NCI-H146 treated with DMSO at 0.1 percent for 48 hours (cell line): ENCODE measurements at regions not wholly inside any gene's neighbourhood (a gene's known extent, or its start where the extent isn't known, plus 50 kb on each side); places are given as distances from the start of the nearest gene placed in this dataset.
"Not testable (repeated sequence)": the region's sequence is repeated elsewhere in the genome, so short reads cannot be mapped to it uniquely, and the experiment has no call there.

Experiments used
- DNase-seq: peaks from one replicate; lab custom pipeline; 2025; ENCODE audit not compliant: unreplicated experiment; lab: John Stamatoyannopoulos, UW

- DNase-seq: no peak
Observed at GRCh38 chr13:54390841-54391240, 1362.2 kb downstream of the OLFM4 start.

GRCh38 chr13:54394085-54394700, 1365.6 kb downstream of the OLFM4 start:
- DNase-seq: no peak

- DNase-seq: no peak
Observed at GRCh38 chr13:54394908-54395307, 1366.3 kb downstream of the OLFM4 start.

- no peak for DNase-seq
Observed at GRCh38 chr13:54402495-54402894, 1373.9 kb downstream of the OLFM4 start.

- DNase-seq: no peak
Observed at GRCh38 chr13:54415753-54416366, 1387.2 kb downstream of the OLFM4 start.

GRCh38 chr13:54422946-54423345, 1394.3 kb downstream of the OLFM4 start:
- not testable (repeated sequence) for DNase-seq

- DNase-seq: no peak
Observed at GRCh38 chr13:54424344-54424743, 1395.7 kb downstream of the OLFM4 start.

DNA sequence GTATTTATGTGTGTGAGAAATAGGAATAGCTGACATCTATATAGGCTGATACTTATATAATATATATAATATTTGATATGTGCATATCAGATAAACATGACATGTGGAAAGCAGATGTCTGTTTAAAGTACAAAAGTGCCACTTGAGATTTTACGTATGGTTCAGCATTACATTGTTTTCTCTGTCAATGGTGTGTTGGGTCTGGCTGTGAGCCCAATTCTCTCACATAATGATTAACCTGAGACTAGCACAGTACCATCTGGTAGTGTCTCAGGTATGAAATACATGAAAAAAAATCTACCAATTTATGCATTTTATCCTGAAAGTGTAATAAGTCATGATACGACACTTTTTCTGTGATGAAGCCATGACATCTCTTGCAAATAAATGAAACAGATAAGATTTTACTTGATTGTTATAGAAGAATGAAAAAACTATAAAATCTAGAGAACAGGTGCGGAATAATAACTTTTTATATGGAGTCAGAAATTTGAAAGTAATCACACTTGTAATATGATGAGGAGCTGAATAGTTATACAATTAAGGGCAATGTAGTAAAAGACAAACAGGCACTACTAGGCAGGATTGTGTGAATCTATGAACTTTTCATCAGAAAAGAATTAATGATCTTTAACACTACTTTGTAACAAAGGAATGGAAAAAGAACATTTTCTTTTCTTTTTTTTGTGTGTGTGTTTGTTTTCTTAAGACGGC, 1405.0 kb downstream of the OLFM4 start:
- DNase-seq: peak; percentile 37

GRCh38 chr13:54440853-54441400, 1412.3 kb downstream of the OLFM4 start:
- DNase-seq: not testable (repeated sequence)

GRCh38 chr13:54445453-54445852, 1416.8 kb downstream of the OLFM4 start:
- no peak for DNase-seq

- DNase-seq: no peak
Observed at GRCh38 chr13:54445865-54446264, 1417.3 kb downstream of the OLFM4 start.

GRCh38 chr13:54449922-54450321, 1421.3 kb downstream of the OLFM4 start:
- DNase-seq: no peak

DNA sequence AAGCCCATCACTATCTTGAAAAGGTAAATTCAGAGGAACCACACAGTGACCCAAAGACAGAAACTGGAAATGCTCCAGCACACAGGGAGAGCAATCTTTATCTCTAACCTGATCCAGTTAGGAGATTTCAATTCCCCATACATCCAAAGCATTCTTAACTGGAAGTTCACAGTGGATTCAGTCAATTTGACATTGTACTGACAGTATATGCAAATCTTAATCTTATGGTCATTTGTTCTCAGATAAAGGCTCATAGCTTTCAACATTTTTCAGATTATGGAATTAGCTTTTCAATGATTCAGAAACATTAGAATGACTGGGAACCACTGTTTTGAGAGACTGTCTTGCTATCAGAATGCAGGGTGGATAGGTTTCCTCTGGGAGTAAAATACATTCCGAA, 1455.6 kb downstream of the OLFM4 start:
- no peak for DNase-seq

- no peak for DNase-seq
Observed at GRCh38 chr13:54486421-54487166, 1458.0 kb downstream of the OLFM4 start.

- DNase-seq: no peak
Observed at GRCh38 chr13:54489359-54489758, 1460.7 kb downstream of the OLFM4 start.

- no peak for DNase-seq
Observed at GRCh38 chr13:54492995-54493394, 1464.4 kb downstream of the OLFM4 start.

GRCh38 chr13:54511366-54511765, 1482.8 kb downstream of the OLFM4 start:
- no peak for DNase-seq

GRCh38 chr13:54513254-54513653, 1484.6 kb downstream of the OLFM4 start:
- no peak for DNase-seq

GRCh38 chr13:54536112-54536511, 1507.5 kb downstream of the OLFM4 start:
- no peak for DNase-seq

- no peak for DNase-seq
Observed at GRCh38 chr13:54563286-54563685, 1534.7 kb downstream of the OLFM4 start.

DNA sequence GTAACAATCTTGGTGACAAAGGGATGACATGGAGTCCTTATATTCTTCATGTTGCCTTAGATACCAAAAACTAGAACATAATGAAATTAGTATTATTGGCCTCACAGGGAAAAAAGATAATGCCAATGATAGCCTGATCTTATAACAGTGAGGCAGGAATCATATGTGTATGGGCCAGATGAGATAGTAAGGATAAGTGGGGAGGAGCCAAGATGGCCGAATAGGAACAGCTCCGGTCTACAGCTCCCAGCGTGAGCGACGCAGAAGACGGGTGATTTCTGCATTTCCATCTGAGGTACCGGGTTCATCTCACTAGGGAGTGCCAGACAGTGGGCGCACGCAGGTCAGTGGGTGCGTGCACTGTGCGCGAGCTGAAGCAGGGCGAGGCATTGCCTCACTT, 1543.4 kb downstream of the OLFM4 start:
- peak; percentile 27 for DNase-seq
